ENCODE measurements at regions not wholly inside any gene's neighbourhood (a gene's known extent, or its start where the extent isn't known, plus 50 kb on each side); places are given as distances from the start of the nearest gene placed in this dataset.

GRCh38 chr2:163198007-163198406 is 359.4 kb upstream of the KCNH7 start:
- intact Hi-C loops (cut with micrococcal nuclease): no loop called here

GRCh38 chr2:163191372-163191771 is 352.8 kb upstream of the KCNH7 start:
- intact Hi-C loops (cut with micrococcal nuclease): no loop called here

- intact Hi-C loops (cut with micrococcal nuclease): loop anchor here (10.0 kb wide), 1 partner anchor 1347 kb away; no protein-coding TSS in a partner anchor
Observed at GRCh38 chr2:163187995-163188655, 349.6 kb upstream of the KCNH7 start.

GRCh38 chr2:163187119-163187518 is 348.6 kb upstream of the KCNH7 start:
- intact Hi-C loops (cut with micrococcal nuclease): loop anchor here (10.0 kb wide), 1 partner anchor 1348 kb away; no protein-coding TSS in a partner anchor

- intact Hi-C loops (cut with micrococcal nuclease): loop anchor here (10.0 kb wide), 1 partner anchor 1350 kb away; no protein-coding TSS in a partner anchor
Observed at GRCh38 chr2:163185160-163185559, 346.6 kb upstream of the KCNH7 start.

GRCh38 chr2:163182764-163183354 is 344.3 kb upstream of the KCNH7 start:
- intact Hi-C loops (cut with micrococcal nuclease): loop anchor here (5.0 to 10.0 kb wide), 2 partner anchors 879 to 1352 kb away; no protein-coding TSS in a partner anchor

GRCh38 chr2:163177592-163177991 is 339.0 kb upstream of the KCNH7 start:
- intact Hi-C loops (cut with micrococcal nuclease): no loop called here

GRCh38 chr2:163175294-163175693 is 336.7 kb upstream of the KCNH7 start:
- intact Hi-C loops (cut with micrococcal nuclease): no loop called here

GRCh38 chr2:163173591-163173990 is 335.0 kb upstream of the KCNH7 start:
- intact Hi-C loops (cut with micrococcal nuclease): no loop called here

GRCh38 chr2:163171786-163172530 is 333.4 kb upstream of the KCNH7 start:
- intact Hi-C loops (cut with micrococcal nuclease): no loop called here

- intact Hi-C loops (cut with micrococcal nuclease): no loop called here
Observed at GRCh38 chr2:163157891-163158496, 319.4 kb upstream of the KCNH7 start.

GRCh38 chr2:163157411-163157810 is 318.8 kb upstream of the KCNH7 start:
- intact Hi-C loops (cut with micrococcal nuclease): no loop called here

- intact Hi-C loops (cut with micrococcal nuclease): no loop called here
Observed at GRCh38 chr2:163155925-163156324, 317.4 kb upstream of the KCNH7 start.

GRCh38 chr2:163155279-163155883 is 316.8 kb upstream of the KCNH7 start:
- intact Hi-C loops (cut with micrococcal nuclease): no loop called here

- intact Hi-C loops (cut with micrococcal nuclease): no loop called here
Observed at GRCh38 chr2:163142618-163143017, 304.1 kb upstream of the KCNH7 start.

GRCh38 chr2:163138947-163139346 is 300.4 kb upstream of the KCNH7 start:
- intact Hi-C loops (cut with micrococcal nuclease): no loop called here

GRCh38 chr2:163135256-163135655 is 296.7 kb upstream of the KCNH7 start:
- intact Hi-C loops (cut with micrococcal nuclease): no loop called here

- intact Hi-C loops (cut with micrococcal nuclease): loop anchor here (2.0 kb wide), 1 partner anchor 243 kb away; no protein-coding TSS in a partner anchor
Observed at GRCh38 chr2:163133602-163134001, 295.0 kb upstream of the KCNH7 start.

- intact Hi-C loops (cut with micrococcal nuclease): loop anchor here (2.0 kb wide), 1 partner anchor 242 kb away; no protein-coding TSS in a partner anchor
Observed at GRCh38 chr2:163132850-163133249, 294.3 kb upstream of the KCNH7 start.

GRCh38 chr2:163132207-163132606 is 293.6 kb upstream of the KCNH7 start:
- intact Hi-C loops (cut with micrococcal nuclease): loop anchor here (2.0 kb wide), 1 partner anchor 241 kb away; no protein-coding TSS in a partner anchor

- intact Hi-C loops (cut with micrococcal nuclease): loop anchor here (2.0 kb wide), 1 partner anchor 17 kb away; no protein-coding TSS in a partner anchor
Observed at GRCh38 chr2:163123526-163123925, 285.0 kb upstream of the KCNH7 start.

Data from T-helper 2 cell treated with Interferon-gamma antibody and Interleukin-4, amounts not matched to agents 100 ng/mL and 5 ng/mL, for 36 hours (primary cell).